Colonic mucosa (tissue), 4 donors: ENCODE measurements at regions not wholly inside any gene's neighbourhood (a gene's known extent, or its start where the extent isn't known, plus 50 kb on each side); places are given as distances from the start of the nearest gene placed in this dataset.

Experiments used
- DNase-seq: peaks from one replicate; pipeline ENCODE4 v3.0.0-alpha.2; 2020
- H3K27ac ChIP-seq: fragments of 200-600 bp; one replicate; pipeline ENCODE4 v1.8.0; 2021
- H3K27me3 ChIP-seq: fragments of 200-600 bp; one replicate; pipeline ENCODE4 v1.8.0; 2021
- H3K36me3 ChIP-seq: fragments of 200-600 bp; one replicate; pipeline ENCODE4 v1.8.0; 2021
- H3K4me1 ChIP-seq: fragments of 200-600 bp; one replicate; pipeline ENCODE4 v1.8.0; 2021; ENCODE audit warnings: mild to moderate bottlenecking
- H3K4me3 ChIP-seq: fragments of 200-600 bp; one replicate; pipeline ENCODE4 v1.8.0; 2021
- H3K9ac ChIP-seq, 2 donors: one replicate each; pipeline ENCODE4 v1.7.0; 2013; ENCODE audit warnings: control low read depth in 2 of 2, low read depth in 2 of 2, low read length in 2 of 2
- H3K9me3 ChIP-seq: fragments of 200-600 bp; one replicate; pipeline ENCODE4 v1.8.0; 2021
- intact Hi-C: fragments of 100-400 bp; cut with DNase I; formaldehyde crosslinking; loops from one replicate; pipeline ENCODE4 v1.14.1; 2022
- TF ChIP-seq, protein P1 (sequence below): fragments of 200-600 bp; IDR thresholded peaks from one replicate; pipeline ENCODE4 v1.8.0; 2022; ENCODE audit warnings: antibody characterized with exemption, mild to moderate bottlenecking
- donor health status: healthy.
- donor health status: DM: no; HTN: no; CAD: no.
- donor health status: DM: no; HTN: no; CAD: no.

DNA sequence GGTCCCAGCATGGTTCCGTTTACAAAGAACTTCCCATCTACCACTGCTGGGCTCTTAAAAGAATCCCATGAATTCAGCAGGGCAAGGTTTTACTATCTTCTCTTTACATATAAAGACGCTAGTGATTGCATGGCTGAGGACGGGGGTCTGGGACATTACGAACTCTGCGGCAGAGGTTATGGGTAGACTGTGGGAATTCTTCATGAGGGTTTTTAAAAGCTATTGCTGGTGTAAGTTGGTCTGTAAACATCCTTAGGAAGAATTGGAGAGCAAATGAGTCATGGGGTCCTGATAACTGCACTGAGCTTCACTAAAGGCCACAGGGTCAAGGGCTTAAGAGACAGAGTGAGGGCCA is 53.1 kb upstream of the TMEM72 start:
- no peak for DNase-seq
- H3K9me3 ChIP-seq = no peaks in the 10 kb centered on the region
- no peaks in the 10 kb centered on the region for H3K36me3 ChIP-seq
- TF ChIP-seq, protein P1, sequence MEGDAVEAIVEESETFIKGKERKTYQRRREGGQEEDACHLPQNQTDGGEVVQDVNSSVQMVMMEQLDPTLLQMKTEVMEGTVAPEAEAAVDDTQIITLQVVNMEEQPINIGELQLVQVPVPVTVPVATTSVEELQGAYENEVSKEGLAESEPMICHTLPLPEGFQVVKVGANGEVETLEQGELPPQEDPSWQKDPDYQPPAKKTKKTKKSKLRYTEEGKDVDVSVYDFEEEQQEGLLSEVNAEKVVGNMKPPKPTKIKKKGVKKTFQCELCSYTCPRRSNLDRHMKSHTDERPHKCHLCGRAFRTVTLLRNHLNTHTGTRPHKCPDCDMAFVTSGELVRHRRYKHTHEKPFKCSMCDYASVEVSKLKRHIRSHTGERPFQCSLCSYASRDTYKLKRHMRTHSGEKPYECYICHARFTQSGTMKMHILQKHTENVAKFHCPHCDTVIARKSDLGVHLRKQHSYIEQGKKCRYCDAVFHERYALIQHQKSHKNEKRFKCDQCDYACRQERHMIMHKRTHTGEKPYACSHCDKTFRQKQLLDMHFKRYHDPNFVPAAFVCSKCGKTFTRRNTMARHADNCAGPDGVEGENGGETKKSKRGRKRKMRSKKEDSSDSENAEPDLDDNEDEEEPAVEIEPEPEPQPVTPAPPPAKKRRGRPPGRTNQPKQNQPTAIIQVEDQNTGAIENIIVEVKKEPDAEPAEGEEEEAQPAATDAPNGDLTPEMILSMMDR = peak; percentile 37
- no peaks in the 10 kb centered on the region for H3K27me3 ChIP-seq
- intact Hi-C loops = loop anchor here (5.0 to 10.0 kb wide), 3 partner anchors 123 to 553 kb away; no protein-coding TSS in a partner anchor
- H3K4me1 ChIP-seq = no peaks in the 10 kb centered on the region
- H3K9ac ChIP-seq = no peak overlapping the region
- H3K4me3 ChIP-seq = no peak overlapping the region
- H3K27ac ChIP-seq = no peak overlapping the region

DNA sequence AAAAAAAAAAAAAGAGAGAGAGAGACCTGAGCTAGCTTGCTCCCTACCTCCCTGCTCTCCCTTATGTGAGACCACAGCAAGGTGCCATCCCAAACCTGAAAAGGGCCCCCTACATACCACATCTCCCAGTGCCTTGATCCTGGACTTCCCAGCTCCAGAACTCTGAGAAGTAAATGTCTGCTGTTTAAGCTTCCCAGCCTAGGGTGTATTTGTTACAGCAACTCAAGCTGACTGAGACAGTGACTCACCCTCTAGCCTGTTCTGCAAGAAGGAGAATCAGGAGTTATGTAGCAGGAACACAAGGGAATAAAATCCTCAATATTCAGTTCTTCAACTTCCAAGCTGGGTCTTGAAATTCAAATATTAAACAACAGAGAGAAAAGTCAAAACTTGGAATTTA is 52.1 kb upstream of the TMEM72 start:
- intact Hi-C loops = loop anchor here (5.0 to 10.0 kb wide), 3 partner anchors 124 to 554 kb away; no protein-coding TSS in a partner anchor
- Histone ChIP-seq H3K36me3 (no peaks in the 10 kb centered on the region), H3K9me3 (no peaks in the 10 kb centered on the region), H3K4me3 (no peak overlapping the region), H3K27ac (no peak overlapping the region), H3K4me1 (peaks cover 2% of the 10 kb centered on the region), H3K27me3 (no peaks in the 10 kb centered on the region), H3K9ac (no peak overlapping the region)
- TF ChIP-seq, protein P1 = no peak
- no peak for DNase-seq

DNA sequence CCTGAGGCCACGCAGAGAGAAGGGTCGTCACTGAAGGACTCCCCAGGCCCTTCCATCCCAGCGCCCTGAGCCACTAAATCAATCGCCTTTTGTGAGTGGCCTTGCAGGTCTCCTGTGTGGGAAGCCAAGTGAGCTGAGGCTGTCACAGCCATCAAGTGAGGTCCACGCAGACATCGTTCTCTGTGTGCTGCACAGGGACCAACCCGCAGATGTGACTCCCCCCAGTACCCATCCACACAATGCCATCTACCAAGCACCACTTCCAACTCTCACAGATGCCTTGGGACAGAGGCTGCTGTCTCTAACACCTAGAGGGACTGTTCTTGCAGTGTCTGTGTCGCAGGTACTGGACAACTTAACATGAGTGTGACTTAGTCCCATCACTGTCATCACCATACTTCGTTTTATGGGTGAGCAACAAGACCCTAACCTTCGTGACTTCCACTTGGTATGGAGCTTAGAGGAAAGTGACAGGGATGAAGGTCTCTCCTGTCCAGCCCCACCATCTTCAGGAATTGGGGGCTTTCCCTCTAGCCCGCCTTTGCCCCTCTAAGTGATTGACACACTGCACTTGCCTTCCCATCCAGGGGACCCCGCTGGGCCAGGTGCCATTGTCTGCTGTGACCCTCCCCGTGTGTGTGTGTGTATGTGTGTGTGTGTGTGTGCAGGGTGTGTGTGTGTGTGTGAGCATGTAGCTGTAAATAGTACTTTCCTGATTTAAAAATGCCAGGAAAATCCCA is 51.4 kb upstream of the TMEM72 start:
- H3K9me3 ChIP-seq = no peaks in the 10 kb centered on the region
- no peaks in the 10 kb centered on the region for H3K36me3 ChIP-seq
- TF ChIP-seq, protein P1 = no peak
- H3K27me3 ChIP-seq = no peaks in the 10 kb centered on the region
- no peak overlapping the region for H3K27ac ChIP-seq
- H3K4me3 ChIP-seq = no peak overlapping the region
- no peak for DNase-seq
- peaks cover 2% of the 10 kb centered on the region for H3K4me1 ChIP-seq
- intact Hi-C loops = loop anchor here (5.0 to 10.0 kb wide), 4 partner anchors 125 to 1187 kb away; no protein-coding TSS in a partner anchor
- no peak overlapping the region for H3K9ac ChIP-seq

DNA sequence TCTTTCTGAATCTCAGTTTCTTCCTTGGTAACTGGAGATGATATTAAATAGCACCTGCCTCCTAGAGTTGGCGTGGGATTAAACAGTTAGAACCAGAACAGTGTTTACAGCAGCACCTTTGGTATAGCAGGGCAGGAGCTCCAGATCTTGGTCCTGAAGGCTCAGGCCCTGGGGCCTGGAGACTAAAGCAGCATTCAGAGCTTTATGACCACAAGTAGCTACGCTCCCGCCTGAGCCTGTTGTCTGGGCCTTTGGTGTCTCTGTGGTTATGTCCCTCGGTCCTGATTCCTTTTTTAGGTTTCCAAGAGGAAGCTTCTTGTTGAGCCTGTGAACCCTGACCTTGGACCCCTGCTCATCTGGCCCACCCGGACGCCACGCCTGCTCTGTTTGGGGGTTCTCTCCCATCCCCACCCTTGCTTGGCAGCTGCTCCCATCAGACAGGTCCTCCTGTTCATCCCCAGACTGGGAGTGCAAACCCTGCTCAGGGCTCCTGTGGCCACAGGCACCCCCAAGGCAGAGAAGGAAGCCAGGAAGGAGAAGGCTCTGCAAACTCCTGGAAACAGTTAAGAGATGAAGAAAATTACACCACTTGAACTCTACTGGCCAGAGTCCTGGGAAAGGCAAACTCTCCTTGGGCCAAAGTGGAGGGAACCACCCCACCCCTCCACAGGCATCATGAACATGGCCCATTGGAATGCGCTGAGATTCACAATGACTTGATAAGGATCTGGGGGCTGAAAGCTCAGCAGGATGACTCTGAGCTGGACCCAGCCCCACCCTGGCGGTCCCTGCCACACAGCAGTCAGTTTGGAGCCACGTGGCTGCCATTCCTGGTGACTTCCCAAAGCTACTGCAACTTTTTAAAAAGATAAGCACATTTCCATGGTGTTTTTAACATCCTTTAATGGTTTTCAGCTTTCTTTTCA is 50.1 kb upstream of the TMEM72 start:
- Histone ChIP-seq H3K4me1 (peaks cover 2% of the 10 kb centered on the region), H3K36me3 (no peaks in the 10 kb centered on the region), H3K9ac (no peak overlapping the region), H3K9me3 (no peaks in the 10 kb centered on the region), H3K27me3 (no peaks in the 10 kb centered on the region), H3K27ac (no peak overlapping the region), H3K4me3 (no peak overlapping the region)
- intact Hi-C loops = loop anchor here (5.0 kb wide), 1 partner anchor 1189 kb away; no protein-coding TSS in a partner anchor
- TF ChIP-seq, protein P1 = no peak
- DNase-seq = no peak
